Fibroblast of lung (primary cell): ENCODE measurements at regions not wholly inside any gene's neighbourhood (a gene's known extent, or its start where the extent isn't known, plus 50 kb on each side); places are given as distances from the start of the nearest gene placed in this dataset.

Experiments used
- CTCF ChIP-seq, 2 donors: IDR thresholded peaks in 1 of 2; conservative IDR thresholded peaks in 1 of 2; 1 replicate in 1 of 2; 2 replicates in 1 of 2; pipeline ENCODE4 v1.5.1; 2011 to 2012; ENCODE audit warnings: low read length in 2 of 2, control low read depth in 1 of 2, inconsistent platforms in 1 of 2, low read depth in 1 of 2, mild to moderate bottlenecking in 1 of 2
- EZH2 ChIP-seq: IDR thresholded peaks from 2 replicates; pipeline ENCODE4 v1.5.1; 2012; ENCODE audit warnings: low read length, control low read depth, mild to moderate bottlenecking; ENCODE audit errors: missing control alignments

- no peak for TF ChIP-seq CTCF (conservative IDR thresholded peaks at IDR 0.05 in 1 of 2, IDR thresholded peaks at IDR 0.05 in 1 of 2; ENCODE audit: low read depth in 1 of 2, low read length in 2 of 2)
- no peak for TF ChIP-seq EZH2
These were observed 94.0 kb upstream of the NAP1L1 start for GRCh38 chr12:76178452-76178851.
